ENCODE measurements at regions not wholly inside any gene's neighbourhood (a gene's known extent, or its start where the extent isn't known, plus 50 kb on each side); places are given as distances from the start of the nearest gene placed in this dataset.

DNA sequence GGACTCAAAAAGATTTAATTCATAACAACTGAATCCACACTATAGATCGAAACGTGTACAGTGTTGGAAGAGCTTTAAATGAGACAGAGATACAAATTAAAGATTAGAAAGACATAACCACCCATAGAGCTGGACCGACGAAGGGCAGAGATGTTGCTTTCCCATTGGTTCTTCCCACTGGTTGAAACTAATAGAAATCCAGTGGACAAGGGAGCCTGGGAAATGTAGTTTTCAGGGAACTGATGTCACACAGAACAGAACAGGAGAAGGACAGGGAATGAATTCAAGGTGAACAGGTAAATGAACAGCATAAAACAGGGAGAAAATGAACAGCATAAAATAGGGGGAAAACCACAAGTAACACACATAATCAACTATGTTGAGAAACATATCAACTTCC is 328.7 kb downstream of the ZNF621 start:
- TF ChIP-seq, protein P1, sequence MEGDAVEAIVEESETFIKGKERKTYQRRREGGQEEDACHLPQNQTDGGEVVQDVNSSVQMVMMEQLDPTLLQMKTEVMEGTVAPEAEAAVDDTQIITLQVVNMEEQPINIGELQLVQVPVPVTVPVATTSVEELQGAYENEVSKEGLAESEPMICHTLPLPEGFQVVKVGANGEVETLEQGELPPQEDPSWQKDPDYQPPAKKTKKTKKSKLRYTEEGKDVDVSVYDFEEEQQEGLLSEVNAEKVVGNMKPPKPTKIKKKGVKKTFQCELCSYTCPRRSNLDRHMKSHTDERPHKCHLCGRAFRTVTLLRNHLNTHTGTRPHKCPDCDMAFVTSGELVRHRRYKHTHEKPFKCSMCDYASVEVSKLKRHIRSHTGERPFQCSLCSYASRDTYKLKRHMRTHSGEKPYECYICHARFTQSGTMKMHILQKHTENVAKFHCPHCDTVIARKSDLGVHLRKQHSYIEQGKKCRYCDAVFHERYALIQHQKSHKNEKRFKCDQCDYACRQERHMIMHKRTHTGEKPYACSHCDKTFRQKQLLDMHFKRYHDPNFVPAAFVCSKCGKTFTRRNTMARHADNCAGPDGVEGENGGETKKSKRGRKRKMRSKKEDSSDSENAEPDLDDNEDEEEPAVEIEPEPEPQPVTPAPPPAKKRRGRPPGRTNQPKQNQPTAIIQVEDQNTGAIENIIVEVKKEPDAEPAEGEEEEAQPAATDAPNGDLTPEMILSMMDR (IDR thresholded peaks at IDR 0.05) = no peak
- no peak for TF ChIP-seq POLR2A (IDR thresholded peaks at IDR 0.05)

Measured in breast epithelium (tissue), 3 donors.